Breast epithelium (tissue), 3 donors: ENCODE measurements at regions not wholly inside any gene's neighbourhood (a gene's known extent, or its start where the extent isn't known, plus 50 kb on each side); places are given as distances from the start of the nearest gene placed in this dataset.

Source experiments
- POLR2A ChIP-seq: fragments of 450-650 bp; IDR thresholded peaks from one replicate; pipeline ENCODE4 v1.6.1; 2016; ENCODE audit warnings: antibody characterized with exemption, mild to moderate bottlenecking, moderate library complexity
- TF ChIP-seq, protein P1 (sequence below), 3 donors: fragments of 450-650 bp; IDR thresholded peaks; one replicate each; pipeline ENCODE4 v1.5.1; 2016 to 2017; ENCODE audit warnings: antibody characterized with exemption in 3 of 3, mild to moderate bottlenecking in 3 of 3, moderate library complexity in 3 of 3

DNA sequence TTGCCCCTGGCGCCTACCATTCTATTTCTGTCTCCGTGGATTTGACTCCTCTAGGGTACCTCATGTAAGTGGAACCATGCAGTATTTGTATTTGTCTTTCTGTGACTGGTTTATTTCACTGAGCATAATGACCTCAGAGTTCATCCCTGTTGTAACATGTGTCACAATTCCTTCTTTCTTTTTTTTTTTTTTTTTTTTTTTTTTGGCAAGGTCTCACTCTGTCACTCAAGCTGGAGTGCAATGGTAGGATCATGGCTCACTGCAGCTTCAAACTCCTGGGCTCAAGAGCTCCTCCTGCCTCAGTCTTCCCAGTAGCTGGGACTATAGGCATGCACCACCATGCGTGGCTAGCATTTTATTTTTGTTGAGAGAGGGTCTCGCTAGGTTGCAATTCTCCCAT is 74.0 kb upstream of the SEPTIN5 start:
- TF ChIP-seq, protein P1, sequence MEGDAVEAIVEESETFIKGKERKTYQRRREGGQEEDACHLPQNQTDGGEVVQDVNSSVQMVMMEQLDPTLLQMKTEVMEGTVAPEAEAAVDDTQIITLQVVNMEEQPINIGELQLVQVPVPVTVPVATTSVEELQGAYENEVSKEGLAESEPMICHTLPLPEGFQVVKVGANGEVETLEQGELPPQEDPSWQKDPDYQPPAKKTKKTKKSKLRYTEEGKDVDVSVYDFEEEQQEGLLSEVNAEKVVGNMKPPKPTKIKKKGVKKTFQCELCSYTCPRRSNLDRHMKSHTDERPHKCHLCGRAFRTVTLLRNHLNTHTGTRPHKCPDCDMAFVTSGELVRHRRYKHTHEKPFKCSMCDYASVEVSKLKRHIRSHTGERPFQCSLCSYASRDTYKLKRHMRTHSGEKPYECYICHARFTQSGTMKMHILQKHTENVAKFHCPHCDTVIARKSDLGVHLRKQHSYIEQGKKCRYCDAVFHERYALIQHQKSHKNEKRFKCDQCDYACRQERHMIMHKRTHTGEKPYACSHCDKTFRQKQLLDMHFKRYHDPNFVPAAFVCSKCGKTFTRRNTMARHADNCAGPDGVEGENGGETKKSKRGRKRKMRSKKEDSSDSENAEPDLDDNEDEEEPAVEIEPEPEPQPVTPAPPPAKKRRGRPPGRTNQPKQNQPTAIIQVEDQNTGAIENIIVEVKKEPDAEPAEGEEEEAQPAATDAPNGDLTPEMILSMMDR (IDR thresholded peaks at IDR 0.05): no peak
- no peak for TF ChIP-seq POLR2A
